WTC11 (cell line): ENCODE measurements at regions not wholly inside any gene's neighbourhood (a gene's known extent, or its start where the extent isn't known, plus 50 kb on each side); places are given as distances from the start of the nearest gene placed in this dataset.

ENCODE experiments used
- ATAC-seq: fragments of 200-7000 bp; cut with Tn5 transposase; 2 replicates; pipeline ENCODE4 v1.10.0; 2021; ENCODE audit warnings: mild to moderate bottlenecking, moderate library complexity
- CTCF ChIA-PET: fragments of 300-600 bp; sonication (Branson Sonifier 250); formaldehyde crosslinking; loops from one replicate; lab custom pipeline; 2021; ENCODE audit warnings: antibody characterized with exemption; lab: Charles Lee
- POLR2A ChIA-PET: fragments of 350-600 bp; sonication (Branson Sonifier 250); formaldehyde crosslinking; loops from one replicate; lab custom pipeline; 2021; ENCODE audit warnings: antibody characterized with exemption; lab: Charles Lee
- DNase-seq: peaks from one replicate; pipeline ENCODE4 v3.0.0; 2021; ENCODE audit warnings: low spot score
- H3K27ac Mint-ChIP-seq: 2 replicates; pipeline ENCODE4 v1.8.0; 2021; ENCODE audit warnings: mixed read lengths
- H3K27me3 Mint-ChIP-seq: 2 replicates; pipeline ENCODE4 v1.8.0; 2021; ENCODE audit warnings: low read depth, mild to moderate bottlenecking, moderate library complexity, mixed read lengths
- H3K36me3 Mint-ChIP-seq: 2 replicates; pipeline ENCODE4 v1.8.0; 2021; ENCODE audit warnings: mixed read lengths
- H3K4me1 Mint-ChIP-seq: 2 replicates; pipeline ENCODE4 v1.8.0; 2022; ENCODE audit warnings: mixed read lengths
- H3K4me3 Mint-ChIP-seq: 2 replicates; pipeline ENCODE4 v1.8.0; 2021; ENCODE audit warnings: mild to moderate bottlenecking, moderate library complexity, mixed read lengths
- H3K9me3 Mint-ChIP-seq: 2 replicates; pipeline ENCODE4 v1.8.0; 2021; ENCODE audit warnings: mixed read lengths
- AFF4 ChIP-seq: sonication (generic); formaldehyde crosslinking; IDR thresholded peaks from 2 replicates; pipeline ENCODE4 v1.8.1; 2023; ENCODE audit warnings: mild to moderate bottlenecking, missing genetic modification reagents, borderline replicate concordance
- AR ChIP-seq: fragments of 250-450 bp; sonication (Bioruptor Pico); IDR thresholded peaks from 2 replicates; pipeline ENCODE4 v1.9.0; 2021; ENCODE audit warnings: mild to moderate bottlenecking
- CBFB ChIP-seq: sonication (generic); formaldehyde crosslinking; IDR thresholded peaks from 2 replicates; pipeline ENCODE4 v1.8.1; 2022; ENCODE audit warnings: mild to moderate bottlenecking, low read depth, missing genetic modification reagents
- E2F4 ChIP-seq: sonication (generic); formaldehyde crosslinking; IDR thresholded peaks from 2 replicates; pipeline ENCODE4 v1.8.1; 2022; ENCODE audit warnings: low read depth, mild to moderate bottlenecking, moderate library complexity, missing genetic modification reagents, borderline replicate concordance
- EMX1 ChIP-seq: fragments of 250-450 bp; sonication (Bioruptor Pico); IDR thresholded peaks from 2 replicates; pipeline ENCODE4 v1.8.0; 2021; ENCODE audit warnings: mild to moderate bottlenecking
- FOXJ3 ChIP-seq: sonication (generic); formaldehyde crosslinking; IDR thresholded peaks from 2 replicates; pipeline ENCODE4 v1.9.0; 2021; ENCODE audit warnings: missing genetic modification reagents, mild to moderate bottlenecking, borderline replicate concordance
- FOXK1 ChIP-seq: sonication (generic); formaldehyde crosslinking; IDR thresholded peaks from 2 replicates; pipeline ENCODE4 v1.8.0; 2022; ENCODE audit warnings: mild to moderate bottlenecking, moderate library complexity, missing genetic modification reagents
- FOXP1 ChIP-seq: sonication (generic); formaldehyde crosslinking; IDR thresholded peaks from 2 replicates; pipeline ENCODE4 v1.8.0; 2022; ENCODE audit warnings: missing genetic modification reagents, mild to moderate bottlenecking, moderate library complexity, borderline replicate concordance
- KAT7 ChIP-seq: sonication (generic); formaldehyde crosslinking; IDR thresholded peaks from 2 replicates; pipeline ENCODE4 v1.8.1; 2023; ENCODE audit warnings: missing genetic modification reagents, mild to moderate bottlenecking, borderline replicate concordance
- MYBL2 ChIP-seq: sonication (generic); formaldehyde crosslinking; IDR thresholded peaks from 2 replicates; pipeline ENCODE4 v1.8.1; 2023; ENCODE audit warnings: mild to moderate bottlenecking, moderate library complexity, missing genetic modification reagents
- NFATC4 ChIP-seq: fragments of 250-450 bp; sonication (Bioruptor Pico); IDR thresholded peaks from 2 replicates; pipeline ENCODE4 v1.9.0; 2021; ENCODE audit warnings: mild to moderate bottlenecking
- NFE2L1 ChIP-seq: sonication (generic); formaldehyde crosslinking; IDR thresholded peaks from 2 replicates; pipeline ENCODE4 v1.8.1; 2023; ENCODE audit warnings: missing genetic modification reagents
- NFYB ChIP-seq: sonication (generic); formaldehyde crosslinking; conservative IDR thresholded peaks from 2 replicates; pipeline ENCODE4 v1.8.0; 2022; ENCODE audit warnings: low read depth, missing genetic modification reagents
- NR1H2 ChIP-seq: sonication (generic); formaldehyde crosslinking; IDR thresholded peaks from 2 replicates; pipeline ENCODE4 v1.9.0; 2021; ENCODE audit warnings: mild to moderate bottlenecking, moderate library complexity, missing genetic modification reagents
- NR3C1 ChIP-seq: sonication (generic); formaldehyde crosslinking; conservative IDR thresholded peaks from 2 replicates; pipeline ENCODE4 v1.8.1; 2023; ENCODE audit warnings: low read depth, mild to moderate bottlenecking, missing genetic modification reagents
- PRRX2 ChIP-seq: fragments of 250-450 bp; sonication (Bioruptor Pico); IDR thresholded peaks from 2 replicates; pipeline ENCODE4 v1.8.0; 2021; ENCODE audit warnings: mild to moderate bottlenecking
- TP53 ChIP-seq: sonication (generic); formaldehyde crosslinking; IDR thresholded peaks from 2 replicates; pipeline ENCODE4 v1.8.1; 2023; ENCODE audit warnings: mild to moderate bottlenecking, missing genetic modification reagents
- ZNF219 ChIP-seq: sonication (generic); formaldehyde crosslinking; IDR thresholded peaks from 2 replicates; pipeline ENCODE4 v1.8.0; 2023; ENCODE audit warnings: missing genetic modification reagents, mild to moderate bottlenecking, borderline replicate concordance
- ZNF232 ChIP-seq: sonication (generic); formaldehyde crosslinking; IDR thresholded peaks from 2 replicates; pipeline ENCODE4 v1.8.0; 2022; ENCODE audit warnings: mild to moderate bottlenecking, missing genetic modification reagents
- ZNF396 ChIP-seq: fragments of 250-450 bp; sonication (Bioruptor Pico); IDR thresholded peaks from 2 replicates; pipeline ENCODE4 v1.8.0; 2021; ENCODE audit warnings: mild to moderate bottlenecking, moderate library complexity, borderline replicate concordance
- ZNF512 ChIP-seq: sonication (generic); formaldehyde crosslinking; IDR thresholded peaks from 2 replicates; pipeline ENCODE4 v1.8.1; 2022; ENCODE audit warnings: missing genetic modification reagents, borderline replicate concordance
- ZNF532 ChIP-seq: fragments of 250-450 bp; sonication (Bioruptor Pico); IDR thresholded peaks from 2 replicates; pipeline ENCODE4 v1.9.0; 2021; ENCODE audit warnings: mild to moderate bottlenecking, borderline replicate concordance

GRCh38 chr22:27105142-27106025 is 448.0 kb downstream of the MIAT start (continued):
- TF ChIP-seq ZNF219 (no peak), AFF4 (CRISPR knock-in tag) (no peak), NFE2L1 (CRISPR knock-in tag) (no peak)

- peaks cover 2% of the 10 kb centered on the region; the same call in 1 of the 2 replicates for H3K27me3 Mint-ChIP-seq
- no peak for TF ChIP-seq ZNF532
- no peak for TF ChIP-seq PRRX2 (CRISPR knock-in tag)
- no peak for TF ChIP-seq NFYB (CRISPR knock-in tag)
- TF ChIP-seq MYBL2: no peak
- no peak for TF ChIP-seq TP53 (CRISPR knock-in tag)
- no peak for TF ChIP-seq ZNF512 (CRISPR knock-in tag)
- no peak for TF ChIP-seq FOXP1 (CRISPR knock-in tag)
- TF ChIP-seq NFATC4: no peak
- TF ChIP-seq EMX1 (CRISPR knock-in tag): no peak
- TF ChIP-seq FOXJ3 (CRISPR knock-in tag): no peak
- no peak for TF ChIP-seq NR3C1 (CRISPR knock-in tag)
- no peak for TF ChIP-seq KAT7 (CRISPR knock-in tag)
- TF ChIP-seq NR1H2 (CRISPR knock-in tag): no peak
- no peak for TF ChIP-seq FOXK1 (CRISPR knock-in tag)
- TF ChIP-seq CBFB (CRISPR knock-in tag): no peak
- no peak for TF ChIP-seq AR (CRISPR knock-in tag)
- TF ChIP-seq ZNF232: no peak
- no peak for TF ChIP-seq ZNF396
- no peak for TF ChIP-seq E2F4 (CRISPR knock-in tag)
- TF ChIP-seq, all 79 proteins: peak for 0
- CTCF ChIA-PET: no interaction called here
- Mint-ChIP-seq H3K4me3 (no peak overlapping the region), H3K4me1 (peaks cover 10% of the 10 kb centered on the region), H3K27ac (no peak overlapping the region), H3K36me3 (no peaks in the 10 kb centered on the region), H3K9me3 (peaks cover 3% of the 10 kb centered on the region; the same call in 1 of the 2 replicates)
- POLR2A ChIA-PET: no interaction called here
- ATAC-seq (no peak), DNase-seq (no peak)
These were observed 449.6 kb downstream of the MIAT start for GRCh38 chr22:27106985-27107384.
